GM21723 (cell line): ENCODE measurements at regions not wholly inside any gene's neighbourhood (a gene's known extent, or its start where the extent isn't known, plus 50 kb on each side); places are given as distances from the start of the nearest gene placed in this dataset.

Experiments used
- ATAC-seq: cut with Tn5 transposase; IDR thresholded peaks from one replicate; pipeline ENCODE4 v1.9.1; 2021; ENCODE audit warnings: mild to moderate bottlenecking, moderate library complexity; ENCODE audit not compliant: unreplicated experiment

DNA sequence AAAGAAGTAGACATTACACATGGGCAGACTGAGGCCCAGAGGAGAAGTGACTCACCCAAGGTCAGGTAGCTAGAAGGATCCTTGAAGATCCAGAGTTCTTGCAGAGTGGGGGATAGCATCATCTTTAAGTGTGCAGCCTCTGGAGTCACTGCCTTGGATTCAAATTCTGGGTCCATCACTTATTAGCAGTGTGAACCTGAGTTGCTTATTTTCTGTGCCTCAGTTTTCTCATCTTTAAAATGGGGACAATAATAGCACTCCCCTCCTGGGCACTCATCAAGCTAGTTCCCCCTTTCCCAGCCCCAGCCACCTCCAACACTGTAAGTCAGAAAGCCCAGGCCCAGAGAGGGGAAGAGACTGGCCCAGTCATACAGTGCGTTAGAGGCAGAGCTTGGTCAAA is 141.8 kb upstream of the PJA1 start:
- ATAC-seq: no peak

DNA sequence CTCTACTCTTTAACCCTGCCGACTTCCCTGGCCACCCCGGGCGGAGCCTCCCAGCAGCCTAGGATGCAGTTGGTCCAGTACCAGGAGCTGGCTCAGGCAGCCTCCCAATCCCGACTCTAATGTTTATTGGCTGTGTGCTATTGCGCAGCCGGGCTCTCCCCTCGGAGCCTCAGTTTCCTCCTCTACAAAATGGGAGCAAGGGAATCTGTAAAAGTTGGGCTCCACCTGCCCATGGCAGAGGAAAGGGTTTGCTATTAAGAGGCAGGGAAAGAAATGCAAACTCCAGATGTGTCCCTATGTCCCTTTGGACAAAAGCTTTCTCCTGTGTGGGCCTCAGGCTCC is 140.8 kb upstream of the PJA1 start:
- no peak for ATAC-seq

DNA sequence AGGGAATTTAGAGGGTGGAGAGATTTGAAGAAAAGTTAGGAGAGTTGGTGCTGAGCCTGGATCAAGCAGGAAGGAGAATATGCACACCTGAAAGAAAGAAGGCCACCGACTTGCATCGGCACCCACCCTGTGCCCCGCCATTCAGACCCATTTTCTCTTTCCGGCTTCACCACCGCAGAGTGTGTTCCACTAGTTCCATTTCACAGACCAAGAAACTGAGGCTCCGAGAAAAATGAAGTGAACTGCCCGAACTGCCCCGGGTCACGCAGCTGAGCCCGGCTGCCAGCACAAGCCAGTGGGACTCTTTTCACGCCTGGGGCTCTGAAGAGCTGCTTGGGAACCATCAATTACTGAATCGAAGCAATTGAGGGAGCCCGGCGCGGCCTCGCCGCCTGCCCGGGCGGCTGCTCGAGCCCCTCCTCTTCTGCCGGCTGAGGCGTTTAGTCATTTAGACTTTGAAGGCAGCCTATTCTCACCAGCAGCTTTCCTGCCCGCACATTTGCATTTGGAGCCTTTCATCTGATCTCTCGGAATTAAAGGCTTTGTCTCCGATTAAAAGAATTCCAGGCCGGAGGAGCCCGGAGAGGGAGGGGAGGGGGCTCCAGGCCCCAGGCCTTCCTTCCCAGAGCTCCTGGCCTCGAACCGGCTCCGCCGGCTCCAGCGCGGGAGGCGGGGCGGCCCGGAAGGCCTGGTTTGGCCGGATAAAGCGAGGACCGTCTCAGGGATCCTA is 140.2 kb upstream of the PJA1 start:
- no peak for ATAC-seq

DNA sequence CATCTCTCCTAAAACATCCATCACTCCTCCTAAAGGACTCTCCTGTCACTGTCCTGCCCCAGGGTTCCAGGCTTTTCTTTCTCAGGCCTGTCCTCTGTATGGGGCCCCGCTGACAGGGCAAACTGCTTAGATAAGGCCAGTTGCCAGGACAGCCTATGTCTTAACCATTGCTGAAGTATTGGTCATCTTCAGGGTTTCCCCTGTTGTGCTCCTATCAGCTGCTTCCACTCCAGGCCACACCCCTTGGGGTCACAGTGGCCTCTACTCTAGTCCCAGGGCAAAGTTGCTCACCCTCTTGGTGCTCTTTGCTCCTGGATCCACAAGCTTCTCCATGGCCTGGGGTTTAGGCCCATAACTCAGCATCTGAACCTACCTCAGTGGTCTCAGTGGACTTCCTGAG is 138.0 kb upstream of the PJA1 start:
- no peak for ATAC-seq

DNA sequence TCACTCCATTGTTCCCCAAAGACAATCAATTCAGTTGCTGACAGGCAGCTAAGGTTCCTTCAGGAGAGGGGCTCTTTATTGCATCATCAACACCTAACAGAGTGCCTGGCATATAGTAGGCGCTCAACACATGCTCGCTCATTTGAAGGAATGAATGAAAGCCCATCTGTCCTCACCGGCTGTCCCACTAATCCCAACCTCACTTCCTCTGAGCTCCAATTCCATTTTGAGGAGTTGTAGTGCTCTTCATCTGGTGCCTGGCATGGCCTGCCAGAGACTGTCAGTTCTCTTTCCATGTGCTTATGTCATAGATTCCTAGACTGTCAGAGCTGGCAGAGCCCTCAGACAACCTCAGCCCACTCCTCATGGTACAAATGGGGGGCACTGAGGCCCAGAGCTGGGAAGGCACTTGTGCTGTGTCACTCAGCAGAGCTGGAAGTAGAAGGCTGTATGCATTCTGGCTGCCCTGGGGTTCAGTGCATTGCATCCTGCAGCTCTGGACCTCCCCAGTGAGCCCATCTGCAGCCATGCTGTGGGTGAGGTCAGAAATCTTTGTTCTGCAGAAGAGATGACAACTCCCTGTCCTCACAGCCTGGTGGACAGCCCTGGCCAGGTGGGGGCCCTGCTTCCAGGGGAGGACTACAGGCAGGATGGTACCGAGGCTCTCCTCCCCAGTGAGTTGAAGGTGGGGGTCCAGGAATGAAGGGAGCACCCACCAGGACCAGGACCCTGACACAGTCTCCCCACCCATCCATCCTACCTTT is 134.9 kb upstream of the PJA1 start:
- ATAC-seq: no peak

DNA sequence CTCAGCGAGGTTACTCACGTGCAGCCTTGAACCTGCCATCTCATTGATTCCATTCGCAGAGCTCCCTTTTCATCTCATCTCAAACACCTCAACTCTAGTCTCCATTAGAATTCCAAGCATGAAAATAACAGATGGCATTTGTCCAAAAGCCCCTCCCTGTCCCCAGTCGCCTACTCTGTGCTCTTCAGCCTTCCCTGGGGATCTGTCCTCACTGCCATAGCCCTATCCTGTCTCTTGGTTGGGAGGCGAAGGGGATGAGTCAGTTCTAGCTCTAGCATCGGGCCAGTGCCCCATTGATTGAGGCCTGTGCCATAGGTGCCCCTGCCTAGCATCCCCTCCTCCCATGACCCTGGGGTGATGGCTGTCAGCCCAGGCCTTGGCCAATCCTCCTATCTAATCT is 134.0 kb upstream of the PJA1 start:
- no peak for ATAC-seq

DNA sequence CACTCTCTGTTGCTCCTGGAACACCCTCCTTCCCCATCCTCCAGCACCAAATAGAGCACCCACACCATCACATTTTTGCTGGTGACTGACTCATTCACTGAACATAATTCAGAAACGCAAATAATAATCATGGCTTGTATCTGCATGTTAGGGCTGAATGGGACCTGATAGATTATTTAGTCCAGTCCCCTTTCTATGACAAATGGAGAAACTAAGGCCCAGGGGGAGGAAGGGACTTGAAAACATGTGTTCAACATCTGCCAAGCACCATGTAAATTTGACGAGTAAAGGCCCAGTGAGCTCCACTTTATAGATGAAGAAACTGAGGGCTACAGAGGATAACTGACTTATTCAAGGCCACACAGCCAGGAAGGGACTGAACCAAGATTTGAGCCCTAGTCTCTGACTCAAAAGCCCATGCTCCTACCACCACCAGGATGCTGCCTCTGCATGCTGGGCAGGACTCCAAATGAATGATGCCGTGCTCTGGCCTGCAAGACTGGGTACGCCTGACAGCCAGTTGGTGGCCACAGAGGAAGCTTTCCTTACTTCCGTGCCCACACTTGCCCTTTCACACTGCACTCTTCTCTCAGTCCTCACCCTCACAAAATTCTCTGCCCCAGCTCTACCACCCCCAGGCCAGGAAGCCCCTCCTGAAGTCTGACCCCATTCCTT is 133.3 kb upstream of the PJA1 start:
- no peak for ATAC-seq

DNA sequence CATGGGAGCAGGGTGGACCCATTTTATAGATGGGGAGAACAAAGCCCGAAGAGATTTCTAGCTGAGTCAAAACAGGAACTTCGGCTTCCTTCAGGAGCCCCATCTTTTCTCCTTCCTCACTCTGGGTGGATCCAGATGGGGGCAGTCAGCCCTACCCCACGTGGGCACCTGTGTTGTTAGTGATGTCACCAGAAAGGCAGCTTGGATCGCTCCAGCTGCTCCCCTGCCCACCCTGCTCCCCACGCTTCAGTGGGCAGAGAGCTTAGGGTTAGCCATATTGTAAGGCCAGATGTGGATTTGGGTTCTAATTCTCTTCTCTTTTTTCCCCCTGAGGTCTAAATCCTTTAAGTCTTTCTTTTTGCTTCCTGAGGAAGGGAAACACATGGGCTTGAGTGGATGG is 132.3 kb upstream of the PJA1 start:
- no peak for ATAC-seq

DNA sequence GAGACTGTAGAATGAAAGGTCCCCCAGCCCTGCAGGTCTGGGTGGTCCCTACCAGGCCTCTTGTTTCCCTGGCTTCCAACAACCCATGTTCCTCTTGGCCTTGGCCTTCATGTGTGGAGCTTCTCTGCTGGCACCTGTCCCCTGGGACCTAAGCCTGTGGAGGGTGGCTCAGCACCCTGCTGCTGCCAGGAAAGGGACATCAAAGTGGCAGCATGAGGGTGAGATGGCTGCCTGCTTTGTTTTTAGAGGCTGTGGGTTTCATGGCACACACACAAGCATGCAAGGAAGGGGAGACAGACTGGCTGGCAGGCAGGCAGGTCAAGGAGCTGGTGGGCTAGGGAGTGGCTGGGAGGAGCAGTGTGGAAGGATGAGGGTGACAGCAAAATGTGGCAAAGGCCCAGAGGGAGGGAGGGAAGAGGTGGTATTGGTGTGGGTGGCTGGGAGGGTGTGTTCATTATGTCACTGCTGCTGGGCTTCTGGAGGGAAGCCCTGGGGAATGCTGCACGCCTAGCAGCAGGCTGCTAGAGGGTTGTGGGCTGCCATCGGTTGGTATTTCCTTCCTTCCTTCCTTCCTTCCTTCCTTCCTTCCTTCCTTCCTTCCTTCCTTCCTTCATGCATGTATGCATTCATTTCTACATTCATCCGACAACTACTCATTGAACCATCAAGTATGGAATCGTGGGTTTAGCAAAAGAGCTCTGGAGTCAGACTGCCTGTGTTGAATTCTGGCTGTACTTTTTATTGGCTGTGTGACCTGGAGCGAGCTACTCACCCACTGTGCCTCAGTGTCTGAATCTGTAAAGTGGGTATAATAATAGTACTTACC is 128.7 kb upstream of the PJA1 start:
- no peak for ATAC-seq

DNA sequence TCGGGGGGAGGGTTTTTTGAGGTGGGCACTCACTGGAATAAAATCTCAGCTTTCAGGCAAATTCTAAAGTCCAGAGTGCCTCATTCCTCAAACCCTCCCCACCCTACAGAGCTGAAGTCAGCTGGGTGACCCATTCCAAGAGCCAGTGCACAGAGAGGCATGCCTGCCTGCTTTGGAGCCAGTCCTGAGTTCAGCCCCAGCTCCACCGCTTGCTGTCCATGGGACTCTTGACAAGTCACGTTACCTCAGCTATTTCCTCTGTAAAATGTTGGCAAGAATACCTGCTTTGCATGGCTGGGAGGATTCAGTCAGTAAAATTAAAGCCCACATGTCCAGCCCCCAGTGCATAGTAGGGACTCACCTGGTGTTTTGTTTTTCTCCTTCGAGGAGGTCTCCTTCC is 125.9 kb upstream of the PJA1 start:
- no peak for ATAC-seq

DNA sequence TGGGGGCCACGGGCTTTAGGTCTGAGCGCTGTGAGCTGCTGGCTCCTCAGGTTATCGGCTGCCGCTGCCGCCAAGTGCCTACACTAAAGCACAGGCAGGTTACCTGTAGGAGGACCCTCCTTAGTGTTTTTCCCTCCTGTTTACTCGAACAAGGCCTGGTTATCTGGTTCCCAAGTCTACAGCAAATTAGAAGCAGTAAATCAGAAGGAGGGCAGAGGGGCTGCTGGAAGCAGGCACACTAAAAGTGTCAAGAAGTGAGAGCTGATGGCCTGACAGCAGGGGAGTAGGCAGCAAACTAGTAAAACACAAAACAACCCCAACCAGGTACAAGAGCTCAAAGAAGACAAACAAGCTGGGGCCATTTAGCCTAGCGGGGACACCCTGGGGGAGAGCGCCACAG is 125.0 kb upstream of the PJA1 start:
- no peak for ATAC-seq

DNA sequence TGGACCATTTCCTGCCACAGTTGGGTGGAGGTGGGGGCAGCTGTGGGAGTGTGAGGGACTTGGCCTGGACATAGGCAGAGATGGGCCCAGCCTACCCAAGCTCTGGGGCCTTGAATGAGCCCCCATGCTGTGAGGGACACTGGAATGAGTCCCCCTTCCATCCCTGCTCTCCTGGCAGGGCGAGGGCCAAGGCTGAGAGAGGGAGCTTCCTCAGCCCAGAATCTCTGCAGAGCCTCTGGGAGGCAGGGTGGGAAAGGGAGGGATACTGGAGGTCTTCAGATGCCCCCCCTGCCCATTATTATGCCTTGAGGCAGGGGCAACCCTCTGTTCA is 124.5 kb upstream of the PJA1 start:
- ATAC-seq: no peak

DNA sequence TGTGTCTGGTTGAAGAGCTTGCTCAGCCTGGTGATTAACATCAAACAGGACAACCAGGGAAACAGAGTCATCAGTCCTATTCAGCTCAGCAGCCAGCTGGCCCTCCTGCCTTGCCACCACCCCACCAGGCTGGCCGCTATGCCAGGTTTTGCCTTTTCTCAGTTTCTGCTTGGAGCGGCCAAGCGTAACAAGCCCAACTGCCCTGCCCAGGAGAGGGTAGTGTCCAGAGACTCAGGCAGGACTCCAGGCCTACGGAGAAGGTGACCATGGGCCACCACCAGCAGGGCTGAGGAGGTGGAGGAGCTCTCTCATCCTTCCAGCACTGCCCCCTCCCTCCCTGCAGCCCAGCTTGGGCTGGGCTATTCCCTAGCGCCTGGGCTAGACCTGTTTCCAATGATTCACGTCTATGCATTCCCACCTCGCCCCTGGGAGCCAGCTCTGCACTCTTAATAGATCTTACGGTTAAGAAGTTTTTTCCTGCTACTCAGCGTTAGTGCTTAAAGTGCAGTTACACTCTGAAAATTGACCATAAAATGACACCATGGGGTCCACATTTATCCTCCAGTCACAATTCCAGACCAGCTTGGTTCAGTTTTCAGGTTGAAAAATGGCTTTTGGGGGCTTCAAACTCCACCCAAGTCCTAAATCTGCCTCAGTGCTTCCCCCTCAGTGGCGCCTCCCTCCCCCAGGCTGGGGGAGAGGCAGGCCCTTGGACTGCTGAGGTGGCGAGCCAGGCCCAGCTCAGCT is 124.0 kb upstream of the PJA1 start:
- ATAC-seq: no peak

DNA sequence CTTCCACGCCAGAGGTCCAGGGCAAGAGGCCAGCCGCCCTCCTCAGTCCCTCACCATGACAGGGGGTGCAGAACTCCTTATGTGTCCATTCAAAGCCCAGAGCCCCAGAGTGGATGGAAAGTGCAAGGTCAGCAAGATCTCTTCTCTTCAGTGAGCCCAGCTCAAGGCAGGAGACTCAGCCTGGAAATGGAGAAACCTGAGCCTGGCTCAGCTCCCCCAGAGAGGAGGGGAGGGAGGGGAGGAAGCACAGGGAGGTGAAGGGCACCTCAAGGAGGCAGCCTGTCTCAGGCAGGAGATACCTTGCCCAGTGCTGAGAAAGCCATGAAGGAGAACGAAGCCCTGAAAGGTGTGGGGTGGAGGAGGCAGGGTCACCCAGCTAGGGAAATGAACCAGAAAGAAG is 121.8 kb upstream of the PJA1 start:
- ATAC-seq: no peak

DNA sequence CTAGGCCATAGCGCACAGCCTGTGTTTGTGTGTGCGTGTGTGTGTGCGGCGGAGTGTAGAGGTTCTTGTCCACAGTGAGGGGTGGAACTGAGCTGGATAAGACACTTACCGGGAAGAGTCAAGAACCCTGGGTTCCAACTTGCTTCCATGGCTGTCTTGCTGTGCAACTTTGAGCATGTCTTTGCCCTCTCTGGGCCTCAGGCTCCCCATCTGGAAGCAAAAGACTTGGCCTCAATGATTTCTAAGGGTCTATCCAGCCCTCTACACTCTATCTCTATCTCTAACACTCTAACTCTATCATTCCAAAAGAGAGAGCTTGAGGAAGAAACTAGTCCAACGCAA is 121.3 kb upstream of the PJA1 start:
- ATAC-seq: no peak

DNA sequence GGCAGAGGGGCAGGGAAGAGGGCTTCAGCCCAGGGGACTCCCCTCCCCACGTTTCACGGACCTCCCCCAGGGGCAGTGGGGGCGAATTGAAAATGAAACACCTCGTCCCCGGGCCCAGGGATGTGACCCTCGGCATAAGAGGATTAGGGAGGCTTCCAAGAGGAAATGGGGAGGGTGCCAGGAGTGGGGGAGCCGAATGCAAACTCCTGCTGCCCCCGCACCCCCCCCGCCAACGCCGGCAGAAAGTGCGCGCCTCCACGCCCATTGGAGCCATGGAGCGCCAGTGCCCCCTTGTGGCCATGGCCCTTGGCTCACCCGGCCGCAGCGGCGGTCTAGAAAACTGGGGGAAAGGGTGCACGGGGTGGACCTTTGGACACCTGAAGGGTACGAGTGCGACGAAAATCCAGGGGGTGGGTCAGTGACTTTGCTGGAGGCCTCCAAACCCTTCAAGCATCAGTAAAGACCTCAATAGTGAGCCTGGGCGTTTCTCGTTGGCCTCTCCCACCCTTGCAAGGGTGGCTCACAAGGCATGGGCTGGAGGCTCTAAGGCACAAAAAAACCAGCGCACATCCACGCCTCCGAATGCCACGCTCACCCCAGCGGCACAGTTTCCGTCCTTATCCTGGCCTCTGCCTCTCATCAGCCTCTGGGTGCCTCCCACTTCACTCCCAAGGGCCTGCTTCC is 120.8 kb upstream of the PJA1 start:
- peak; percentile 60 for ATAC-seq

DNA sequence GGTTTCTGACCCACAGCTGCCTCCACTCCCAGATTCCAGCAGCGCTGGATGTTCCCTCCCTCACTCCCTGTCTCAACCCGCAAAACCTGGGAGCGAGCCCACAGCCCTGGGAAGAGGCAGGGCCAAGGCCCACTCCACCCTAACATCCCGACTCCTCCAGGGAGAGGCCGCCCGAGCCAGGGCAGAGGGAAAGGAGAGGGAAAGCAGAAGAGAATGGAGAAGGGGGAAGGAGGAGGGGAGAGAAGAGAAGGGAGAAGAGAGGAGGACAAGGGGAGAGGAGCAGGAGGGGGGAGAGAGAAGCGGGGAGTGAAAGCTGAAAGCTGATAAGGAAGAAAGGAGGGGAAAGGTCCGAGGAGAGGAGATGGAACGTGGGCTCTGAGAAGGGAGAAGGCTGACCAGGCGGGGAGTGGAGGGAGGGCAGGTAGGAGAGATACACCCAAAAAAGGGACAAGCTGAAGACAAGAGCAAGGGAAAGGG is 120.2 kb upstream of the PJA1 start:
- ATAC-seq: no peak

DNA sequence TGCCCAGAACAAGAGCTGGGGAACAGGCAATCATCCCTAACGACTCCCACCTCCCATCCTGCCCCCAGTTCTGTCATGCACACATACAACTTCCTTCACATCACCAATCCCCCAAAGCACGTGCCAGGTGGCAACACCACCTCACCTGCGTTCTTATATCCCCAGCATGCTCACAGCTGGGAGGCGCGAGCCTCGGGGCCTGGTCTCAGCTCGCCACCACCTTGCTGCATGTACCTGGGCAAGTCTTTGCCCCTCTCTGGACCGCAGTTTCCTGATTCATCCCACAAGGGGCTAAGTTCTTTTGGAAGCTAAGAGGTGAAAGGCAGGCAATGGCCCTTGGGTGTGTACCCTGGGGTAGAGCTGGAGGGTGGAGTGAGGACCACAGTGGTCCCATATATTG is 119.2 kb upstream of the PJA1 start:
- no peak for ATAC-seq

DNA sequence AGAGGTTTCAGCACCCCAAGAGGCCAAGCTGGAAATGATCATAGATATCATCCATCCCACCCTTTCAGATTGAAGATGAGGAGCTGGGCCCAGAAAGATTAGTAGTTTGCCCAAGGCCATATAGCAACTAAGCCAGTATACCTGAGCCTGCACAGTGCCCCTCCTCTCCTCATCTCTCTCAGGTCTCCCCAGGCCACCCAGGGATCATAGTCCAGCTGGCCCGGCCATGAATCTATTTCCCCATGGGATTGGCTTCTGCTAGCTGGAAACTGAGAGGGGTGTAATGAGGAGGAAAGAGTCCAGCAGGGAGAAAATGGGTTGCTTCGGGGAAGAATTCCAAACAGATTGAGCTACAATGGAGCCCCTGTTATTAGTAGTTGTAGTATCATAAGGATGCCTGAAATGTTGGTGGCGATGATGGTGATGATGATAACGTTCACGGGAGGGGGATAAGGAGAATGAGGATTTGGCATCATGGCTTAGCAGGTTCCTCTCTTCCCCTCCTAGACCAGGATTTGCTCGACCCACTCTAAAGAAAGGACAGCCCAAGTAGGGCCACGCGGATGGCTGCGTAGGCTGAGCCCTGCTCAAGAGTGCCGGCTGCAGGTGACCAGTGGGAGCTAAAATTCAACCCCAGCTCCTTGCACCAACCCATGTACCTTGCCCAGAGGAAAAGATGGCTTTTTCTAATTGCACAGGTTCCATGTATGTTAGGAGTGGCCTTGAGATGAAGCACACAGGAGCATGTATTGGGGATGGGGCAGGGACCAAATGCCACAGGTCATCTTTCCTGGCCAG is 117.8 kb upstream of the PJA1 start:
- no peak for ATAC-seq
